GM18519 (cell line): ENCODE measurements at regions not wholly inside any gene's neighbourhood (a gene's known extent, or its start where the extent isn't known, plus 50 kb on each side); places are given as distances from the start of the nearest gene placed in this dataset.
A peak's percentile ranks its signal among the peaks of the same experiment; 100 is the strongest.

Source experiments
- ATAC-seq: cut with Tn5 transposase; IDR thresholded peaks from one replicate; pipeline ENCODE4 v1.9.1; 2021; ENCODE audit warnings: mild to moderate bottlenecking, moderate library complexity; ENCODE audit not compliant: unreplicated experiment, low FRiP score

DNA sequence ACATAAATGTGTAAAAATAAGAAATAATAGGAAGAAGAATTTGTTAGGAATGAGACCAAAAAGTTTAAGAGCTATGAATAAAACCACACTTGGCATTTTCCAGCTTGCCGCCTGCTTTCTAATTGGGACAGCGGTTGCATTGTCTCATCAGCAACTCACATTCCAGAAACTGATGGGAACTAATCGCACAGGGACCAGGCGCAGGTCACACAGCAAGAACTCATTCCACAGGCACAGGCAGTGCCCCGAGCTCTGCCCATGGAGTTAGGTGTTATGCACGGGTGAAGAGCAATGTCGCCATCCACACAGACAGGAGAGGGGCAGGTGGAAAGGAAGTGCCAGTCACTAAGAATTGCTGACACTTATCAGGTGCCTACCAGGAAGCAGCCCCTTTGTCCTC is 279.9 kb downstream of the NSG2 start:
- ATAC-seq, result no peak

DNA sequence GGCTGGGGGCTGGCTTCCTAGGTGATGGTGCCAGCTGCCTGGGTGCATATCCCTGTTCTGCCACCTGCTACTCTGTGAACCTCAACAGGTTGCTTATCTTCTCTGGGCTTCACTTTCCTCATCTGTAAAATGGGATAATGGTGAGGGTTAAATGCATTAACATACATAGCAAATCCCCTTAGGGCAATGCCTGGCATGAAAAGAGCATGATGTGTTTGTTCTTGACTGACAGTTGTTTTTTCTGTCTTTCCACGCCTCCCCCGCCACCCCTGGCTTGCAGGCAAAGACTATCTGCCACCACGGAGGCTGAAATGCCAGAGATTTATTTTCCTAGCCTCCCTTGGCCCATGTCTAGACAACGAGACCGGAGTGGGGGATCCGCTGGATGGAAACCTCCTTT is 280.5 kb downstream of the NSG2 start:
- no peak for ATAC-seq

DNA sequence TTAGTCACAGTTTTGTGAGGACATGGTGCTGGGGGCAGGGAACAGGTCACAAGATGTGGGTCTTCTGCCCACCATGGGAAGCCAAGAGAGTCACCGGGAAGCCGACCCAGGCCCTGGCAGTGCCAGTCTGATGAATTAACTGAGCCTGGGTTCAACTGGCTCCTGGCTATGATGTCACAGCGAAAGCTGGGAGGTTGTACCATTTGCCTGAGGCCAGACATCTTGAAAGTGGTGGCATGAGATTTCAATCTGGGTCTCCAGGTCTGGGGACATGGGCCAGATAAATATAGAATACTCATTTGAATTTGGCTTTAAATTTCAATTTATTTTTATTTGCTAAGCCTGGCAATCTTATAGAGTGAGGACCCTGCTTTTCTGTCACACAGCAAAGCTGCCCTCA is 280.9 kb downstream of the NSG2 start:
- no peak for ATAC-seq

DNA sequence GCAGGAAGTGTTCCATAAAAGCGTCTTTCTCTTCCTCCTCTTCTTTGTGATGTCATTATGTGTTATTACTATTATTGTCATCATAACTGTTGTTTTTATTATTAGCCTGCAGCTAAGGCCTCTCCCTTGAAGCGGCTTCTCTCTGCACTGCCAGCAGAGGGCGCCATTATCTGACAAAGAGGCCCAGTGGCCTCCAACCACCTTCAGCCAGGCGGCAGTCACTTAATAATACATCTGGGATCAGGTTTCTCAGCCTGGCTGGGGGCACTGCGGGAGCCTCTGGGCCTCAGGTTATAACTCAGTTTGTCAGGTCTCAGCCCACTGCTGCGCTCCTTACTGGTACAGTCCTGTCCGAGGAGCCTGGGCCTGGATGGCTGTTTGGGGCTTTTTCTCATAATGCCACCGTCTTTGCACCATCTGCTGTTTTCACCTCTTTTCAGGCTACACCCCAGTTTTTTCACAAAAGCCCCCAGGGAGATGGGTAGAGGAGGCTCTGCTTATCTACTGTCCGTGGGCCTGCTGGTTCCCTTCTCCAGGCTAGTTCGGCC is 281.9 kb downstream of the NSG2 start:
- peak; percentile 43 for ATAC-seq

DNA sequence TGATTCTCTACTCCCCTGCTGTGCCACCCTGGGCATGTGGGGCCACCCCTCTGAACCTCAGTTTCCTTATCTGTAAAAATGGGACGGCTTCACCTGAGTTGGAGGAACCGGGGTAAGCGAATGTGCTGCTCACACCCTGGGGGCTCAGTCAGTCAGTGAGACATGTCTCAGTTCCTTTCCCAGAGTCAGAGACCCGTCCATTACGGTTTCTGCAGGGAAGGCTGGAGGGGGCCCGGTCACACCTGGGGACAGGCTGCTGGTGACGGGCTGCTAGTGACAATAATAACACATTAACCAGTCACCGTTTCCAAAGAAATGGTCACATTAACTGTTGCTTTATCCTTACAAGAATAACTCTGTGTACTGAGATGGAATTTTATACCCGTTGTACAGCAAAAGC is 282.4 kb downstream of the NSG2 start:
- no peak for ATAC-seq

DNA sequence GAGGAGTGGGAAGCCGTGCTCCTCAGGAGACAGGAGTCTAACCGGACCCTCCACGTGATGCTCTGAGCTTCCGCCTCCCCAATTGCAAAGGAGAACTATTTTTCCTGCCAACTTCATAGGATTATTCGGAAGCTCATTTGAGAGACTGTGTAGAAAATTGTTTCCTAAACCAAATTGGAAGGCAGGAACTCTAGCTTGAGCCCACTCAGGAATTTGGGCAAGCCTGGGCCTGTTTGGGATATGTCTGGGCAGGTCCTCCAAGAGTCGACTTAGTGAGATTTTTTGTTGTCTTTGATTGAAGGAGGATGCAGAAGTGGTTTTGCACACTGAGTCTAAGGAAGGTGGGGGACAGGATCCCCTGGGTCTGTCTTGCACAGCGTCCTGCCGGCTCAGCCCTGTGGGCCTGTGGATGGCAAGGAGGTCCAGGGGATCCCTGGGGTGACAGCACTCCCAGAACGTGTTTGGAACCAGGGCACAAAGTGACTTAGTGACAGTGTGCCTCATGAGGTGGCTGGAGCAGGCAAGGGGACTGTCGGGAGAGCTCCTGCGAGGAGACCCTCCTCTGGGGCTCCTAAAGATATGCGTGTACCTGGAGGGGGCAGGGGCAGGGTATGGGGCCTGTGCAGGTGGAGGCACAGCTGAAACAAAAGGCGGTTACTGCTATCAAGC is 283.3 kb downstream of the NSG2 start:
- ATAC-seq, result no peak

DNA sequence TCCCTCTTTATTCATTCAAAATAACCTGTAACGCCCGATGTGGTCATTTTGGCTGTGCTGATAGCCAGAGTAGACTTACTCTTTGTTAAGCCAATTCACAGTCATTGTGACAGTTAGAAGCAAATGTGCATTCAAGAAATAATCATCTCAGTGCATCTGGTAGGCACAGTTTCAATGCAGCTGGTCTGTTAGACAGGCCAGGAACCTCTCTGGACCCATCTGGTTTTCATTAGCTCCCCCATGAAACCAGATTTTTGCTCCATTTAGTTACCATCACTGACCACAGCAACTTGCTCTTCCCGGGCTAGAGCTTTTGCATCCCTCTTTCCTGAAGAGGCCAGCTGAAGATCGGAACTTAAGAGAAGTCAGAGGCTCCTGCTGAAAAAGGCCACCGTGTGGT is 284.2 kb downstream of the NSG2 start:
- no peak for ATAC-seq

DNA sequence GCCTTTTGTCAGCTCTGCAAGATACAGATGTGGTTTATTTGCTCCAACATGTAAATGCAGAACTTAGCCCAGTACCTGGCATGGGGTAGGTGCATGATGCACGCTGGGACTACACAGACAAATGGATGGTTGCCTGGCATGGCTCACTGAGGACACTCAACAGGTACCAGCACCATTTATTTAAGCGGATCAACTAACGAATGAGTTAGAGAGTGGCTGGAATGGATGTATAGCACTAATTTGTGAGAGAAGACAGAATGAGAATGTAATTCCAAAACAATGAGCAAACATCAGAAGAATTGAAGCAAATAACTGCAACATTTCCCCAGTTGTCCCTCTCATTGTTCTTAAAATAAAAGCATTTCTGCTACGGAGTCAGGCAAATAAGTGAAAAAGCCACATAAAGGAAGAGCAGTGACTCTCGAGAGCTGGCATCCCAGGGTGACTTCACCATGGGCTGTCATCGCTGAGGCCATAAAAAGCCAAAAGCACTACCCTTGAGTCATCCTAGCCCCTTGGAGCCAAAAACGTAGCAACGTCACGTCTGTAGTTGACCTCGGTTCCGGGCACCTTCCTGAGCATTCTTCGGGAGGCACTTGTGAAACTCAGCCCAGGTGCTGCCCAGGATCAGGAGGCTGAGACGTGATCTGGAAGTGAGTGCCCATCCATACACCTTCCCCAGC is 290.3 kb downstream of the NSG2 start:
- ATAC-seq, result no peak

DNA sequence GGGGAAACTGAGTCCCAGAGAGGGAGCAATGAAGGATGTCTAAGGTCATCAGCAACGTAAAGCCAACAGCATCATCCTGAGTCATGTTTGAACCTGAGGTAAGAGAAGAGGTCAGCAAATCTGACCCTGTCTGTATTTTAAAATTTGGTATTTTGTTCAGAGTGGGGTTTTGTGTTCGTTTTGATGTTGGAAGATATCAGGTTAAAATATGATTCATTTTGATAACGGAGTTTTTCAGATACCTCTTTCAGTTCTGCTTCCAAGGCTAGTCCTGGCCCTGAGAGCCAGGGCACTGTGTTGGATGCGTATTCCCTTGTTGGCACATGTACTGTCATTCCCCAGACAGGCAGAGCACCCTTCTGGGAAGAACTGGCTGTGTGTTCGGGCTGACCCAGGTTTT is 291.0 kb downstream of the NSG2 start:
- no peak for ATAC-seq

DNA sequence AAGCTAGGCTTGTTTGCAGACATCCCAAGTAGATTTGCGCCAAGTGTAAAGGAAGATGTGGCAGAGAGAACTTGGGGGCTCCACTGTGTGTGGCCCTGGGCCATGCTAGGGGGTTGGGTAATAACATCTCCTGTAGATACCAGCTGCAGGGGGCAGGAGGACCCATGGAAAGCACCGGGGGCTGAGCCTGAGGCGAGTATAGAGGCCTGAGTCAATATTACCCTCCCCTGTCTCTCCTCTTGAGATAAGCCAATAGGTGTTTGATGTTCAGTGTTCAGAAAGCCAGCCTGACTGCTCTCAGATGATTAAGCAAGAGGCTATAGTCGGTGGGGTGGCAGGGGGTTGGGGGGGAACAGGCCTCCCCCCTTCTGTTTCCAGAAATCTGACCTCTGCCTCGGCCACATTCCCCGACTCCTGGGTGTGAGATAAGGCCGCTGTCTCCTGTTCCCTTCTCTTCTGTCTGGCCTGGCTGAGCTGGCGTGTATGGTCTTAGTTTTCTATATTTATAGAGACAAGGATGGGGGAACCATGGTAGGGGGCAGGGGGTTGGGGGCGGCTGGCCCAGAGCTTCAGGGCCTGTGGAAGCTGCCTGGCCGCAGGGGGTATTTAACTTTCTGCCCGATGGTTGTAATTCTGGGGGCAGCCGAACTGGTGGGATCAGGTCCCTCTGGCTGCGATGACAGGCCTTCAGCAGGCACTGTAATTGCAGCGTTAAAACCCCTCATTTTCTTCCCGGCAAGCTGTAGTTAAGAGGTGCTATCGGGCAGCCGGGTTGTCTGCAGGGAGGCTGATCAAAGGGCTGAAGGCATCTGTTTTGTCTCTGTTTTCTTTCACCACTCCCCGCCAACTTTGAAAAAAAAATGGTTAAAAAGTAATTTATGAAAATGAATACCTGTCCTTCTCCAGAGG is 292.0 kb downstream of the NSG2 start:
- no peak for ATAC-seq

DNA sequence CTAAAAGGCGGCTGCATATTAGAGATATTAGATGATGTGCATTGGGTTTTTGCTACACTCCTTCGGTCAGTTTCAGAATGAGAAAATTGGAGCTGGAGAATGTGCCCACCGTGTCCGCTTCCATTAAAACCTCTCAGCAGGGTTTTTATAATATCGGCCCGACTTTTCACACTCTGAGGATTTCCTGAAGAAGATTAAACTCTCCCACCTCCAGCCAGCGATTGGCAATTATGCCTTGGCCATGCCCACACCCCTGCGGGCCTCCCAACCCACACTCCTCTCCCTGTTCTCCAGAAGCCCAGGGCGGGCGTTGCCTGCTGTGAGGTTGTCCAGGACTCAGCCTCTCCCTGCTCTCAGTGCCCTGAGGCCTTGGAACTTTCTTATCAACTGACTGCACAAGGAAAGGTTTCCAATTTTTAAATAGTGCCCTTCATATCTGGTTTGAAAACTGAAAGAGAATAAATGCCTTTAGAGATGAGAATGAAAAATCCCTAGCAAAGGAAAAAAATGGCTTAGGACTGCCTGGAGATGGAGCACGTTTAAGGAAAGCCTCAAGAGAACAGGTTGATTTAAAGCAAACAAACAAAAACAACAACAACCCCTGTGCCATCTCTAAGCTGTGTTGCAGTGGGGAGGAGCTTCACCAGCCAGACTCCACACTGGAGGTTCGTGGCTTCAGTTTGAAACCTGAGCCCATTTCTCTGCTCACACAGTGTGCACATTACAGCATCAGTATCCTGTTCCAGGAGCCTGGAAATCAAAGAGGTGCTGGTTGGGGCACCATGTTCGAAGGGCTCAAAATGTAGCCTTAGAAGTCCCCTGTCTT is 292.9 kb downstream of the NSG2 start:
- no peak for ATAC-seq

DNA sequence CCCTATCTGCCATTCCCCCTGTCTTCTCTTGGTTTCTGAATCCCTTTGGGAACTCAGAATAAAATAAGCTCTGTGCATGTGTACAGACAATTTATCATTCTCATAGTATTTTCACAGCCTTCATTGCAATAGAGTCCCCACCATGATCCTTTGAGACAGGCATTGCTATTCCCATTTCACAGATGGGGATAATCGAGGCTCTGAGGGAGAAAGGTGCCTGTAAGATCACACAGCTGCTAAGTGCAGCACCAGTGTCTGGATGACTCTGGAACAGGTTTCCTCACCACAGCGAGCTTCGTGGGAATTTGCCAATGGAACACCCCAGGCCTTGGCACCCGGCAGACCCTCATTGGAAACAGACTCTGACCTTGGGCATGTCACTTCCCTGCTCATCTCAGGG is 293.6 kb downstream of the NSG2 start:
- no peak for ATAC-seq

DNA sequence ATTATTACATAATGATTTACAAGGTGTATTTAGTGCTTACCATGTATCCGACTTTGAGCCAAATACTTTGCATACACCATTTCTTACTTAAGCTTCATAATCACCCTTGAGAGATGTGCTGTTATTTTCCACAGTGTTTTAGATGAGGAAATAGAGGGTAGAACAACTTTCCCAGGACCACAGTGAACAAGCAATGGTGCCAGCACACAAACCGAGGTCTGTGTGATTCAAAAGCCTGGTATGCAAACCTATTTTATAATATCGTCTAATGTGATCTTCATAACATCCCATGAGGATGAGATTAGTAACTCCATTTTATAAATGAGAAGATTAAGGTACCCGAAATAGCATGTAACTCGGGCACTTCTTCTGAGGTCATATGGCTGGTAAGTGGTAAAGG is 294.7 kb downstream of the NSG2 start:
- no peak for ATAC-seq

DNA sequence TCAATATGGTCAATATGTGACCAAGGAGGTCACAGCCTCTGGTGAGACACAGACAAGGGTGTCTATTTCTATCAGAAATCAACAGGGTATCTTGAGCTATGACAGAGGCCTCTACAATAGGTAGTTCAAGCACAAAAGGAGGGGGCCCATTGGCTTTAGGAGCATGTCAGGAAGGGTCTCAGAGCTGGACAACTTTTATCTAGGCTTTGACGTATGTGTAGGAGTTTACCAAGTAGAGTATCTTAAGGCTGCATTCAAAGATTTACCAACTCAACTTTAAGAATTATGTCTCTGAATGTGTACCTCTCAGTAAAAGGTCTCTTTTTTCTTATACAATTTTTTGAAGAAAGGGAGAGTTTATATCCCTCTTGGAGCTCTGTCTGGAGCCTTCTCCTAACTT is 297.2 kb downstream of the NSG2 start:
- ATAC-seq, result no peak

DNA sequence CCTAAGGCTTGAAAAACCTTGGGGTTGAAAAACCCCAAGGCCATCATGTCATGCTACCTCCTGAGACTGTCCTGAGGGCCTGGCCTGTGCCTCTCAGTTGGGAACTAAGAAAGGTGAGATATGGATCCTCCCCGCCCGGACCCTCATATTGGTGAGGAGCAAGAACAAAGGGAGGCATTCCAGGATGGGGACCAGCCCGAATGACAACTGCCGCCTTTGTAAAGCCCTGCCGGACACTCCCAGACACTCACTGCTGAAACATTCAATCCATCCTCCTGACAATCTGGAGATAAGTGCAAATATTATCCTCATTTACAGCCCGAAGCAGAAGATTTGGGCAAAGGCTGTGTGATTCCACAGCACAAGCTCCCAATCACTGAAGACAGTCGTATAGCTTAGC is 298.3 kb downstream of the NSG2 start:
- no peak for ATAC-seq

DNA sequence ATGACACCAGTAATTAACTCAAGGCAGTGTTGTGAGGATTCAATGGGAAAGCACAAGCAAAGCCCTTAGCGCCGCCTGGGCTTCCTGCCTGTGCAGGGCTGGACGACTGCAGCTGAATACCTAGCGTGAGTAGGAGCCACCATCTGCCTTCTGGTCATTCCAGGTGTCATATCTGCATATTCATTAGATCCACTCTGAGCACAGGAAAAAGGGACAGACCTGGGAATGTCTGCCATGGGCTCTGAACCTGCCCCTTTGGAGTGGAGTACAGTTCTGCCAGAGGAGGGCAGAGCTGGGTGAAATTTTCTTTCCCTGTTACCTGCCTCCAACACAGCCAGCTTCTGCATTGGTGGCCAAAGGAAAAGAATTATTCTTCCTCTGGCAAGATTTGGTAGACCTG is 298.8 kb downstream of the NSG2 start:
- no peak for ATAC-seq

DNA sequence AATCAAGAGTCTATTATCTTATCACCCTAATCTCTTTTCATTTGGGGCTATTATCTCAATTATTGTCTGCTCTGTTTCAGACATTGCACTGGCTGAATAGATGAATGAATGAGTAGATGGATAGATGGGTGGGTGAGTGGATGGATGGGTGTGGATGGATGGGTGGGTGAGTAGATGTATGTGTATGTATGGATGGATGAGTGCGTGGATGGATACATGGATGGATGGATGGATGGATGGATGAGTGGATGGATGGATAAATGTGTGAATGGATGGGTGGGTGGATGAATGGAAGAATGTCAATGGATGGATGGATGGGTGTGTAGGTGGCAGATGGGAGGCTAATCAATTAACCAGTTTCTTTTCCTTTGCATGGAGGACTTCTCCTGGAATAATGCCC is 301.7 kb downstream of the NSG2 start:
- ATAC-seq, result no peak

DNA sequence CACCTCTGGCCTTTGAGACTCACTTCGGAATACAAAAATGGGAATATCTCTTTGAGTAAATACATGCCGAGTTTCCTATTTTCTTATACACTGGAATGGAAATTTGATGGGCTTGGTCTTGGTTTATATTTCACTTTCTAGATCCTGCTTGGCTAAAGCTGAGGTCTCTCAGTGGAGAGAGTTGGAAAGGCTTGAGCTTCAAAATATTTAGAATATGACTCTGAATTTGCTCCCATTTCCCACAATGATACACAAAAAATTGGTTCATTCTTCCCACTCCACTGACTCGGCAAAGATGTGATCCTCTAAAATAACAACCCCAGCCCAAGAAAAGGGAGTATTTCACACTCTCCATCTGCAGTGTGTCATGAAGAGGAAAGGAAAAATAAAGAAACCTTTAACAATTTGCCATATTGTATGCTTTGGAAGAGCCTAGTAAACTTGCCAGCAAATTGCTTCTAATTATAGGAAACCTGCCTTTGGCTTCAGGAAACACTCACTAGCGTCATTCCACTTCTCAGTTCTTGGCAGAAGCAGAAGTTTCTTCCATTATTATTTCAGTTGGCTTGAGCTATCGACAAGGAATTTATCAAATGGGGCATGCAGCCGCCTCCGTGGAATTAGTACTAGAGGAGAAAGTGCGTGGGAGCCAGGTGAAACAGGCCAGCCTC is 302.9 kb downstream of the NSG2 start:
- no peak for ATAC-seq

DNA sequence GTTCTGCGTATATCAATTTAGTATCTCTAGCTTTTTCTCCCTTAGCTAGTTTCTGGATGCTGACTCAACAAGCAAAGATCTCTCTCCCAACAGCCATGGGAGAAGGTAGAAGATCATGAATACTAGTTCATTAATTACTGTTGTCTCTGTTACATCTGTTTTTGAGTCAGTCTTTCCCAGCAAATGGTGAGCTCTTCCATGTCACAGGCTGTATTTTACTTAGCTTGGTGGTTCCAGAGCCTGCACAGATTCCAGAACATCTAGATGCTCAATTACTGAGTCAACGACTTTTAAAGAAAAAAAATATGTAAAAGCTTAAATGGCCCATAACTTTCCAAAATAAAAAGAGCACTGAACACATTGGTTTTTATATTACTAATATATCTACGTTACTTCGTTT is 307.2 kb downstream of the NSG2 start:
- ATAC-seq, result no peak

DNA sequence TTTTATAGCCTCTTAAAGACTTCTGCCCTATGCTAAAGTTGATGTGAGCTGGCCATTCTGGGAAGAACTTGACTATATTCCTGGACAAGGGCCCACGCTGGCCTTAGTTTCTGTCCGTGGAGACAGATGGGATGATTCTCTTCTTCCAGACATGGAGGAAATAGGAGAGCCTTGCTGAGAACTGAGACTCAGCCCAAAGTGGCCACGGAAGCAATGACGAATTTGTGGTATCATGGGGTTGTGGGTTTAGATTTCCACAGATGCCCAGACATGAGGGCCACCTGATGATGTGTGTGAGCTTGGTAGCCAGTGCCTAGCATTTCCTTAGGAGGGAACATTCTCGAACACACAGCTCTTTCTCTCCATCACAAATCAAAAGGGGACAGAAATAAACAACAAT is 309.1 kb downstream of the NSG2 start:
- no peak for ATAC-seq
